GM21367 (cell line): ENCODE measurements at regions not wholly inside any gene's neighbourhood (a gene's known extent, or its start where the extent isn't known, plus 50 kb on each side); places are given as distances from the start of the nearest gene placed in this dataset.
"Not testable (repeated sequence)": the region's sequence is repeated elsewhere in the genome, so short reads cannot be mapped to it uniquely, and the experiment has no call there.

Experiments used
- ATAC-seq: cut with Tn5 transposase; IDR thresholded peaks from one replicate; pipeline ENCODE4 v1.9.1; 2021; ENCODE audit not compliant: unreplicated experiment

DNA sequence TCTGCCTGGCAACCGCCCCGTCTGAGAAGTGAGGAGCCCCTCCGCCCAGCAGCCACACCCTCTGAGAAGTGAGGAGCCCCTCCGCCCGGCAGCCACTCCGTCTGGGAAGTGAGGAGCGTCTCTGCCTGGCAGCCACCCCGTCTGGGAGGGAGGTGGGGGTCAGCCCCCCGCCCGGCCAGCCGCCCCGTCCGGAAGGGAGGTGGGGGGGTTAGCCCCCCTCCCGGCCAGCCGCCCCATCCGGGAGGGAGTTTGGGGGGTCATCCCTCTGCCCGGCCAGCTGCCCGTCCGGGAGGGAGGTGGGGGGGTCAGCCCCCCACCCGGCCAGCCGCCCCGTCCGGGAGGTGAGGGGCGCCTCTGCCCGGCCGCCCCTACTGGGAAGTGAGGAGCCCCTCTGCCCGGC, 269.0 kb downstream of the FAM72C start:
- not testable (repeated sequence) for ATAC-seq

DNA sequence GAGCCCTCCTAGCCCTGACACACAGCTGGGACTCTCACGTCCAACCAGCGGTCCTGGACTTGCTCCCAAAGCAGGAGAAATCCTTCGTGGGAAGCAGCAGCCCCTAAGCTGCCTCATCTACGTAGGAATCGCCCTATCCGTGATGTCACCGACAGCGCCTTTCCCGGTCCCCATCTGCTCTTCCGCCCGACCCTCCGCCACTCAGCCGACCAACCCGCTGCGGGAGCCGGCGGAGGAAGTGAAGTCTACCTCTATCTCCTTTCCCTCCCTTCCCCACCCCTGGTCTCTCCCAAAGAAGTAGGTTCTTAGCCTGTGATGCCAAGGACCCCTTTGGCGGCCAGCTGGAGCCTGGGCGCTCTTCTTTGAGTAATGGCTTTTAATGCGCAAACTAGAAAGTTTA, 272.1 kb downstream of the FAM72C start:
- ATAC-seq = no peak

DNA sequence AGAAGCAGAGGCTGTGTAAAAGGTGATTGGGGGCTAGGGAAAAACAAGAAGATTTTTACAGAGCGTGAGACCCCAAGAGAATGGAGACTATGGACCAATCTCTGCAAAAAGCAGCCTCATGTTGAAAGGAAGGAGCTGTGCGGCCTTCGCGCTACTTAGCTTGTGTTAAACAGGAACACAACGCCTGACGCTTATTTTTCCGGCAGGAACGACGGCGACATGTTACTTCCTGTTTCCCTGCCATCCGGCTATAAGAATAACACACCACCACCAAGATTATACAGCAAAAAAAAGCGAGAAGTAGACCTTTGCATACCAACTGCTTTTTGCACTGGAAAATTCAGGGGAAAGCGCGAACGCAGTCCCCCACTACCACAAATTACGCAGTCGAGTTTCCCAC, 272.7 kb downstream of the FAM72C start:
- no peak for ATAC-seq

DNA sequence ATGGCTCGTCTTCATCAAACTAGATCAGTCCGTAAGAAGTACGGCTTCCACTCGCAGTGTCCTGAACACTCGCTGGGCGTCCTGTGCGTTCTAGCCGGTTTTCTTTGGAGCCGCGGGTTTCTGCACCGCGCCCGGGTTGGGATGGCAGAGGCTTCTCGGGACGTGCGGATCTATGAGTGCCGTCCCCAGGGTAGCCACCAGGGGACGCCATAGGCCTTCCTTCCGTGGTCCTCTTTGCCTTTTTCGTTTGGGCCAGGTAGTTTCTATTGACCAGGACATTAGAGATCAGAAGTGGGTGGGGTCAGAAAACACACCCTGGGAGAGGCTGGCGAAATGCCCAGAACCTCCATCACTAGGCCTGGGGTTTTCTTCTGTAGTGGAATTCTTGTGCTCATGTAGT, 273.8 kb downstream of the FAM72C start:
- no peak for ATAC-seq

DNA sequence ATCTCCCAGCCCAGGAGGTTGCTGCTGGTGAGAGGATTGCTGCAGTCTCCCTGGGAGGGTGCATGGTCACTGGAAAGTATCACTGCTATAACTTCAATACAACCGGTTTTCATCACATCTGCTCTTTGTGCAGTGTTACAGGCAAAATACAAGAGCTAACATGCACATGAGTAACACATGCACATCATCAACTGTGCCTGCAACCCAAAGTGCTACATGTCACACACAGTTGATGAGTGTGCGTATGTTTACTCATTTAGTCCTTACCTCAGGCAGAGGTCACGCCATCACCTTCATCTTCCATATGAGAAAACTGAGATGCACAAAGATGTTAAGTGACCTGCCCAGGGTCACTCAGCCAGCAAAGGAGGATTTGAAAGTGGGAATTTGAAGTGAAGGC, 277.7 kb downstream of the FAM72C start:
- ATAC-seq = no peak

DNA sequence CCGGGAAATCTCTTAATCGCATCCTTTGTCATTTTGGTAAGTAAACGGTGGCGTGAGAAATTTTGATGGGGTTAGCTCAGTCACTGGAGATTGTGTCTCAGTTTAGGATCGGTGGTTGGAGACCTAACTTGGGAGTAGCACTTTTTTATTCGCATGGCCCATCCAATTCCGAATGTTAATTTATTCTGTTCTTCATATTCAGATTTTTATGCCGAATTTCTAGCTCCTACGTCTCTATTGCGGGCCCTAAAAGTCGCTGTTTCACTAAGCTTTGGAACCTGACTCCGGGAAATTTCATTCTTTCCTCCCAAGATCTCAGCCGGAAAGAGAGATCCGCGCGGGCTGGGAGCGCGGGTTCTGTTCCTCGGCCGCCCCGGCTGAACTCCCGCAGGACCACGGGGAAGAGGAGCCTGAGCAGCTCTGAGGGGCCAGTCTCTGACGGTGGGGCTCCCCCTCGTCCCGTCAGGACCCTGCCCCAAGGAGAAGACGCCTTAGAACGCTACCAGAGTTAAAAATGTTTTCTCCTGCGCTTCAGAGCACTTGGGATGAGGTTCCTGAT, 279.7 kb downstream of the FAM72C start:
- no peak for ATAC-seq

DNA sequence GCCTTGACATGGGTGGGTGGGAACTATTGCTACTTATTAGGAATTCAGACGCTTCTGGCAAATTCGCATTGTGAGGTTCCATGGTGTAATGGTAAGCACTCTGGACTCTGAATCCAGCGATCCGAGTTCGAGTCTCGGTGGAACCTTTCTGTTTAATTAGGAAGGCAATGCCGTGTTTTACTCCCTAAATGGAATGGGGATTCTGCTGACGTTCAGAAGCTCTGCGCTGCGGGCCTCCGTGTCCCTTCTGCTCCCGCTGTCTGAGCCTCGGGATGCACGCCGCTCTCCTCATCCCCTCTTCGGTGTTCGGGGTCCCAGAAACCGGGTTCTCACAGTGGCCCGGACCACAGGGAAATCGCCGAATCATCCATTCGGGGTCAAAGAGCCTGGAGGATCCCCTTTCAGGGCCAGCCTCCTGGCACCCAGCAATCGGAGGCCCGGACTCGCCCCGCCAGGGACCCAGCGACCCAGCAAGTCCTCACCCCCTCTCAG, 280.3 kb downstream of the FAM72C start:
- ATAC-seq = no peak

DNA sequence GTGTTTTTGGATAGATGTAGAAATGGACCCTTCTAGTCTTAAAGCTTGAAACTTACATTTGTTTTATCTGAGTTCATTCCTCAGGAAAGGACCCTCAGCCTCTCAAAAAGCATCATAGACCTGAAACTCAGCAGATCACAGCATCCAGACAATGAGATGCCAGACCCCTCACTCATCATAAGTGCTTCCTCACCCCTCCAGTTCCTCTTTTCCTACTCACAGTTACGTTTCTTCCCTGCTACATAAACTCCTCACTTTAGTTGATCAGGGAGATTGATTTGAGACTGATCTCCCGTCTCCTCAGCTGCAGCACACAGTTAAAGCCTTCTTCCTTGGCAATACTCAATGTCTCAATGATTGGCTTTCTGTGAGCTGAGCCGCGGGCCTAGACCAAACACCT, 282.0 kb downstream of the FAM72C start:
- ATAC-seq = no peak

DNA sequence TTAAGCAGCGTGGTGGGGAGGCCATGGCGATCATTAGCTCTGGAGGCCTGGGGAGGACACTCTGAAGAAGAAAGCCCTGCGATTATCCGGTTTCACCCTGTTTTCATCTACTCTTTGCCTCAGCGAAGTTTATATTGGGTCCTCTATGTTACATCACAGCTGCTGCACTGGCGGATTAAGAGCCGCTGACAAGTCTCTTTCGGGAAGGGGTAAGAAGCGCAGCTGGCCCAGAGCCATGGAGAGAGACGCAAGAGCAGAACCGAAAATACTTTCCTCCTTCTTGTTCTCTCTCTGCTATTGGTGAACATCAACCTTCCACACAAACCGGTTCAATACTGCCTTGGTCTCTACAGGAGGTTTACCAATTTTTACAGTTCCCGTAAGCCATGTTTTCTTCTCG, 291.5 kb downstream of the FAM72C start:
- no peak for ATAC-seq

DNA sequence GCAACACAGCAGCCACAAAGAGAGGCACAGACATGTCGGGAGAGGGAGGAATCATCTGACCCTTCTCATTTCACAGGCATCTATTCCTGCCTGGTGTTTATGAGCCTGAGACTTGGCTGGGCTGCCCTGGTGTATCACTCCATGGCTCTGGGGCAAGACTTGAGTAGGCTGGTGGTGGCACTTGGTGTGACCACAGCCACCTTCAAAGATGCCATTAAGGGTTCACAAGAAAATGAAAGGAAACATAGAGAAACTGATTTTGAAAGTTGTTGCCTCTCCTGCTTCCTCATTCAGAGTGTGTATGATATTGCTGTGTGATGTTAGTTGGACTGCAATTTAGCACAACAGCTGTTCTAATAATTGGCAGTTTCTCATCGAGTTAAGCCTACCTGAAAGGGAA, 298.8 kb downstream of the FAM72C start:
- ATAC-seq = no peak

DNA sequence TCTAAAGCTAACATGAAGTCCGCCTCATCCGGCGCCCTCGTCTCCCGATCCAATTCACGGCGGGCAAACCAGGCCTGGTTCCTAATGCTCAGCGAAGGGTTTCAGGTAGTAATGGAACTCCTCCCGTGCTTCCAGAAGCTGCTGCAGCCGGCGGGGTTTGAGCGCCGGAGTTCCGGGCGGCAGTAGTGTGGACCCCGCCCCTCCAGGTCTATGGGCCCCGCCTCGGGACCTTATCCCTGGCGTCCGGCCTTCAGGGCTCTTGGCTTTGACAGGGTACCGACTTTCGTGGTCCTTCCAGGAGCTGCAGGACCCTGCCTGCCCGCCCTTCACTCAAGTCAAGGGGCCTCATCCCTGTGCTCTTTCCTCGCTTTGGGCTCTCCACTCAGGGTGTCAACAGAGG, 304.1 kb downstream of the FAM72C start:
- ATAC-seq = no peak

DNA sequence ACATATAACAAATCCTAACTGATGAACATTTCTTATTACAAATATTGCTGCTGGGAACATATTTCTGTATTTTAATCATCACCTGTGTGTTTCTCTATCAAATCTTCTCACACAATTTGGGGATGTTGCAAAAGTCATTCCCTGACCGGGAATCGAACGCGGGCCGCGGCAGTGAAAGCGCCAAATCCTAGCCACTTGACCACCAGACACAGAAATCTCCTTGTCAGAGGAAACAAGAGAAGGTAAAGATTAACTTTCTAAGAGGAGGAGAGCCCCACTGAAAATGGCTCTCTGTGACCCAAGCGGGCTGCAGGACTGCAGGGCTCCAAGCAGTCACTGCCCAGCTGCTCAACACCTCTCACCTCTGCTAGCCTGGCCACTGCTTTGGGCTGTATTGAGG, 304.9 kb downstream of the FAM72C start:
- ATAC-seq = no peak

DNA sequence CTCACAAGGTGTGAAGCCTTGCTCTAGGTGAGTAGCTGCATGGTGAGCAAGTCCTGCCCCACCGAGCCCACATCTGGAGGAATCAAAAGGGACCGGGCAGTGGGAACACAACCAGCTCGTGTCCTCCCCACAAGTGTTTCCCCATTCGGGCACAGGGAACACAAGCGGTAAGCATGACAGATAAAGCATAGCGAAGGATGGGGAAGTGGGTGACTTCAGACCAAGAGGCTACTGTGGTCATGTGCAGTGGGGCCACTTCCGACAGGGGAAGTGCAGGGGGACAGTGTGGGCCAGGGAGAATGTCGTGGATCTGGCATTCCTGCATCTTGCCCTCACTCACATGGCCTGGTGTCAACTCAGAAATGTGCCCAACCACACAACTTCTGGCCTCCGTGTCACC, 306.2 kb downstream of the FAM72C start:
- no peak for ATAC-seq

DNA sequence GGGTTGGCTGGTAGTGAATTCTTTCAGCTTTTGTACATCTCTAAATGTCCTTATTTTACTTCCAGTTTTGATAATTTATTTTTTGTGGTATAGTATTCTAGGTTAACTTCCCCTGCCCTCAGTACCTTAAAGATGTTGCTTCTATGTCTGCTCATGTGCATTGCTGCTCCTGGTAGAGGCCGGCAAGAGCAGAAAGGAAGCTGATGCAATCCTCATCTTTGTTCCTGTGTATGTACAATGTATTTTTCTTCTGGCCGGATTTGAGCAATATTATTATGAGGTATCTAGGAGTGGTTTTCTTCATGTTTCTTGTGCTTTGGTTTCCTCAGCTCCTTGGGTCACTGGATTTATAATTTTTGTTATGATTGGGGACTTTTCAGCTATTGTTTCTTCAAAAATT, 308.7 kb downstream of the FAM72C start:
- ATAC-seq = not testable (repeated sequence)

DNA sequence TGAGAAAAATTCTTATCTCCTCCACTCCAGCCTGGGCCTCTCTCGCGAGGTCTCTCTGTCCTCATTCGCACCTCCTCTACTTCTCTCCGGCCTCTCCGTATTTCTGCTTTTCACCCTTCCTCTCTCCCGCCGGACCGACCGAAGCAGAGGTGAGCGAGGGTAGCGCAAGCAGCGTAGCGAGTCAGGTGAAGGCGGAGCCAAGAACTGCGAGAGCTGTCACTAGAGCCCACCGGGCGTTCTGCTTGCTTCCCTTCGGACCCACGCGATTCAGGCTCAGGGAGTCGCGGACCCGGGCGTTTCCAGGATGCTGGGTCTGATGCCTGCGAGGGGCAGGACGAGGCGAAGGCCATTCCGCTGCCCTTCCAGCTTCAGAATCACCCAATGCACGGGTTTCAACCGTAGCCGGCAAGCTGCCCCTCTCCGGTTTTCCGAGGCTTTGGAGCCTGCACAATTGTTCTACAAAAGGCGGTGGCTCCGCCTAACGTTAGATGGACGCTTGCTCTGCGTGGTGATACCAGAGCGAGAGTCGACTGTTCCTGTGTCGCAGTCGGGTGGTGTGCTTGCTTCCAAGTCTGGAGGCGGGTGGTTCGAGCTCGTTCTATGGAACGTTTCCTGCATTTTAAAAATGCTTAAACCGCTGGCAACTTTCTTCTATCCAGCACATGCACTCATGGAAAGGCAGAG, 310.2 kb downstream of the FAM72C start:
- no peak for ATAC-seq

DNA sequence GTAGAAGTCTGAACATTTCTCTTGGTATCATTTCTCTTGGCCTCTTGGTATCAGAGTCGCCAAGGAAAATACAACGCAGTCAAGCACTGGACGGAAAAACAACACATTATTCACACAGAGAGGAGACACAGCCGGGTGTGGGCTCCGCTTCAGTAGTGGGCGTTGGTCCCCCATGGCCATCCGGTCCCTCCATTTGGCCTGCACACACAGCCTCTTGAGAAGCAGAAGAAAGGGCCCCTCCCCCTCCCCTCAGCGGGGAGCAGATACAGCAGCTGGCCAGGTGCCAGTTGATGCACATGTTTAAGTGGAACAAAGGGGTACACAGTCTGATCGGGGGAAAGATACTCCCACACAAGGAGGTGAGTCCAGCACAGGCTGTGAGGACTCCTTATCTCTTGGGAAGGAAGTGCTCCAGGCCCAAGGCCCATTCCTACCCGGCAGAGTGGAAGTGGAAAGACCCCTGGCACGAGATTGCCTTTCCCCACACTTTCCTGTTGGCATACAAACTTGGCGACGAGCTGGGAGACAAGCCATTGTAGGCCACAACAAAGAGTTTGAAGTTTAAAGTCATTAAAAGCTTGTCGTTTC, 311.3 kb downstream of the FAM72C start:
- ATAC-seq = no peak

DNA sequence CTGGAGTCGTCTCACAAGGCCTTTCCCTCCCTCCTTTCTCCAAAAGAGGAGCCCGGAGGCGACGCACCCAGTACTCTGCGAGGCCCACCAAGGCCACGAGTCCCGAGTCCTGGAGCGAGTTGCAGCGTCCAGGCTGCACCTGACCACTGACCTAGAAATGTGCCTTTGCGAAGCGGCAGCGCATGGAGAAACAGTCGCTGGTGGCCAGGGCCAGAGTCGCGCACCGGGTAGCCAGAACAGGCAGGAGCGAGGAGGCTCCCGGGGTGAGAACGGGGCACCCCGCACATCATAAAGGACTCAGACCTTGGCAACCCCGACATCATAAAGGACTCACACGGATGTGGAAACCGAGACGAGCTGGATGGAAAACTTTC, 318.4 kb downstream of the FAM72C start:
- ATAC-seq = no peak

DNA sequence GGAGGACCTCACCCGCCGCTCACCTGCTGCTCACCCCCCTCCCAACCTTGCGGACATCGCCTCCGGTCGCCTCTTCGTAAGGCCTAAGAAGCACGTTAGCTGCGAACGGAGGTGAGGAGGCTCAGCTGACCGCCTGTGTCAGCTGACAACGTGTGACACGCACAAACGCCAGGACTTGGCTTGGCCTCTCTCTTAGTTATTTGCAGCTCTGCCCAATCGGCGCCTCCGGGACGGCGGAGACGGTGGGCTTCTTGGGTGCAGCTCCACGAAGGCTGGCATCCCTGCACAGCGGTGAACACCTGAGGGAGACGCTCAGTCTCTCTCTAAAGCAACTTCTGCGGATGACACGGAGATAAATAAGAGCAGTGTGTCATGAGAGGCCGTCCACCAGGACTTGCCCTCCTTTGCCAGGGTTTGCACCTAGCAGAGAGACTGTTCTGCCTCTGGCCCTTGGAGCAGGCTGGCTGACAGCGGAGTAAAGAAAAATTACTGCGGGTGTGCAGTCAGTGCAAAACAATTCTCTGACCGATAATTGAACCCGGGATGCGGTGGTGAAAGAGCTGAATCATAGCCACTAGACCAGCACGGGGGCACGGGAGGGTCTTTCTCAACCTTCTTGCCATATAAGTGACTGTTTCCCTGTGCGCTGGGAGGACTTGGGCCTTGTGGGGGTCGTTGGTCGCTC, 318.9 kb downstream of the FAM72C start:
- no peak for ATAC-seq

DNA sequence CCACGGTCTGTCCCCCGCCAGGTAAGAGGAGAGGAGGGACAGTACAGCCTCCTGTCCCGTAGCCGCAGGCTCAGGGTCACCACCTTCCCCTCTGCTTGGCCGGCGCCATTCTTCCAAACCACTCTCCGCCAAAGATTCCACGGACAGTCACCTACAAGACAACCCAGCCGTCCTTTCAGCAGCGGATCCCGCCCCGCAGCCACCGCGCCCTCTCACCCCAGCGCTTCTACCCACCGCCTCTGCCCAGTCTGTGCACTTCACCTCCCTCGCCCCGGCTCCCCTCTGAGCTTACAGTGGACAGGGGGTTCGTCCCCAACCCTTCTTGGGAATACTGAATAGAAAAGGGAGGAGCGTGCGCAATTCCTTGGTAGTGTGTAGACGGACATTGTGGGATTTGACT, 319.6 kb downstream of the FAM72C start:
- no peak for ATAC-seq

DNA sequence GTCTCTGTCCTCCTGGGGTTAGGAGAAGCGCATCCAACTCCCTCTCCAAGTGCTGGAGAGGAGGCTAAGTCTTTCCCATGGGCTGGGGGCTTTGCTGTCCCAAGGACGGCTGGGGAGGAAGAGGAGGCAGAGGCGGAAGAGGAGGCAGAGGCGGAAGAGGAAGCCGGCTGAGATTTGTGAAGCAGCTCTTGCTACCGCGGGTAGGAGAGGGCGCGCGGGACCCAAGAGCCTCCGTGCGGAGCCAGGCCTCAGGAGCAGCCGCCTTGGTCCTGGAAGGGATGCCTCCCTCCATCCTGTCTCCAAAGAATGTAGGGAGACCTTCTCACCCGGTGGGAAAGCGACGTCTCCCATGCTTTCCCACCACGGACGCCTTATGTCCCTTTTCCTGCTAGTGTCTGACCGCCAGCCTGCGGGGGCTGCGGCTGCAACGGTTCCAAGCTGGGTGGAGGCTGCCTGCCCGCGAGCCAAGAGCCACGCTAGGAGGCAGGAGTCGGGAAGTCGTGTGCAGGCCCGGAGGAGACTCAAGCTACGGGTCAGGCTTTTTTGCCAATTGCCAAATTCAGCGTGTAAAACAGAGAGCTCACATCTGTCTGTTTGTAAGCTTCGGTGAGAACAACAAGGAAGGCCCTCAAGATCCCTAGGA, 320.3 kb downstream of the FAM72C start:
- no peak for ATAC-seq

DNA sequence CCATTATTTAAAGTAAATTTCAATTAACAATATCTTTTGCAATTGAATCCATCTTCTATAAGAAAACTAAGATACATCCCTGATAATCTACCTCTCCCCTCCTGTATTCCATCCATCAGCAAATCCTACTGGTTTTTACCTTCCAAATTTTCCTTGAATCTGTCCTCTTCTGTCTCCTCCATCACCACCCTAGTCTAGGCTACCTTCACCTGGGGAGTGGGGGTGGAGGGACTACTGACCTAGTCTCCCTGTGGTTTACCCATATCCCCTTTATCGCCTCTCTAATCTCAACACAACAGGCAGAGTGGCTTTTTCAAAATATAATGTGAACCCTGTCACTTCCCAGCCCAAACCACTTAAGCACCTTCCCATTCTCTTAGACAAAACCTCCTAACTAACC, 327.8 kb downstream of the FAM72C start:
- not testable (repeated sequence) for ATAC-seq
